ENCODE measurements at regions not wholly inside any gene's neighbourhood (a gene's known extent, or its start where the extent isn't known, plus 50 kb on each side); places are given as distances from the start of the nearest gene placed in this dataset.

DNA sequence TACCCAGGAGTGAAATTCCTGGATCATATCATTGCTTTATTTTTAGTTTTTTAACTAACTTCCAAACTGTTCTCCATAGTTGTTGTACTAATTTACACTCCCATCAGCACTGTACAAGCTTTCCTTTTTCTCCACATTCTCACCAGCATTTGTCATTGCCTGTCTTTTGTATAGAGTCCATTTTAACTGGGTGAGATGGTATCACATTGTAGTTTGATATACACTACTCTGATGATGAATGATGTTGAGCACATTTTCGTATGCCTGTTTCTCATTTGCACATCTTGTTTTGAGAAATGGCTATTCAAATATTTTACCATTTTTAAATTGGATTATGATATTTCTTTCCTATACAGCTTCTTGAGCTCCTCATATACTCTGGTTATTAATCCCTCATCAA, 1586.6 kb downstream of the SI start:
- no peak overlapping the region for H3K4me2 ChIP-seq (ENCODE audit: low read length)
- no peaks in the 10 kb centered on the region for H3F3A ChIP-seq (ENCODE audit: insufficient read depth, low read length)
- no peaks in the 10 kb centered on the region for H3K36me3 ChIP-seq (ENCODE audit: insufficient read depth, low read length)
- TF ChIP-seq EZH2 (IDR thresholded peaks at IDR 0.05; ENCODE audit: borderline replicate concordance, low read length) = no peak
- TF ChIP-seq, protein P1, sequence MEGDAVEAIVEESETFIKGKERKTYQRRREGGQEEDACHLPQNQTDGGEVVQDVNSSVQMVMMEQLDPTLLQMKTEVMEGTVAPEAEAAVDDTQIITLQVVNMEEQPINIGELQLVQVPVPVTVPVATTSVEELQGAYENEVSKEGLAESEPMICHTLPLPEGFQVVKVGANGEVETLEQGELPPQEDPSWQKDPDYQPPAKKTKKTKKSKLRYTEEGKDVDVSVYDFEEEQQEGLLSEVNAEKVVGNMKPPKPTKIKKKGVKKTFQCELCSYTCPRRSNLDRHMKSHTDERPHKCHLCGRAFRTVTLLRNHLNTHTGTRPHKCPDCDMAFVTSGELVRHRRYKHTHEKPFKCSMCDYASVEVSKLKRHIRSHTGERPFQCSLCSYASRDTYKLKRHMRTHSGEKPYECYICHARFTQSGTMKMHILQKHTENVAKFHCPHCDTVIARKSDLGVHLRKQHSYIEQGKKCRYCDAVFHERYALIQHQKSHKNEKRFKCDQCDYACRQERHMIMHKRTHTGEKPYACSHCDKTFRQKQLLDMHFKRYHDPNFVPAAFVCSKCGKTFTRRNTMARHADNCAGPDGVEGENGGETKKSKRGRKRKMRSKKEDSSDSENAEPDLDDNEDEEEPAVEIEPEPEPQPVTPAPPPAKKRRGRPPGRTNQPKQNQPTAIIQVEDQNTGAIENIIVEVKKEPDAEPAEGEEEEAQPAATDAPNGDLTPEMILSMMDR (IDR thresholded peaks at IDR 0.05; ENCODE audit: low read length) = no peak
- no peak overlapping the region for H2AFZ ChIP-seq (ENCODE audit: low read length)
- no peak overlapping the region for H3K27ac ChIP-seq (ENCODE audit: low read depth, low read length, poor library complexity, severe bottlenecking)
- H3K9me2 ChIP-seq (ENCODE audit: low read depth, low read length) = no peaks in the 10 kb centered on the region
- no peaks in the 10 kb centered on the region for H3K27me3 ChIP-seq (ENCODE audit: insufficient read depth, low read length)
- no peak overlapping the region for H3K9ac ChIP-seq (ENCODE audit: low read length)
- no peaks in the 10 kb centered on the region for H4K20me1 ChIP-seq (ENCODE audit: insufficient read depth, low read length)
- H3K4me3 ChIP-seq (ENCODE audit: low read depth, low read length, poor library complexity, severe bottlenecking) = no peak overlapping the region
- no peaks in the 10 kb centered on the region for H3K9me3 ChIP-seq (ENCODE audit: low read length)
- H3K79me2 ChIP-seq (ENCODE audit: insufficient read depth, low read length) = no peaks in the 10 kb centered on the region
- H3K4me1 ChIP-seq (ENCODE audit: insufficient read depth, low read length, severe bottlenecking) = no peaks in the 10 kb centered on the region

DNA sequence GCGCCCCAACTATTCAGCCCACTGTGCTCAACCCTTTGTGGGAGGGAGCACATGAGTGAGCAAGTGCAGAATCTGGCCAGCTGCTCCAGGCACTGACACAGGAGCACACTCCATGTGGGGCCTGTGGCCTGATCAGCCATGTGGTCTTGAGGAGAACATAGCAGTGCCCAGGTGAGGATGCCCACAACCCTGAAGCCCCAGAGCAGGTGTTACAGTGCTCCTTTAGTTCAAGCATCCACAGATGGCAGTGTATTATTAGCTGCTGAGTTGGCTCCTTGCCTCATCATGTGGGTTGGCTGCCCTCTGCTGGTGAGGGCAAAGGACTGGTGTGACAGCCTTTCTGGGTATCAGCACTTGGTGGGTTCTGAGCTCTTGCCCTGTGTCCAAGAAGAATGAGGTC, 1588.2 kb downstream of the SI start:
- Histone ChIP-seq H3K36me3 (ENCODE audit: insufficient read depth, low read length) (no peaks in the 10 kb centered on the region), H3K4me3 (ENCODE audit: low read depth, low read length, poor library complexity, severe bottlenecking) (no peak overlapping the region), H3K27me3 (ENCODE audit: insufficient read depth, low read length) (no peaks in the 10 kb centered on the region), H3K9me3 (ENCODE audit: low read length) (no peaks in the 10 kb centered on the region), H4K20me1 (ENCODE audit: insufficient read depth, low read length) (no peaks in the 10 kb centered on the region), H3K4me2 (ENCODE audit: low read length) (no peak overlapping the region), H2AFZ (ENCODE audit: low read length) (no peak overlapping the region), H3K4me1 (ENCODE audit: insufficient read depth, low read length, severe bottlenecking) (no peaks in the 10 kb centered on the region), H3K79me2 (ENCODE audit: insufficient read depth, low read length) (no peaks in the 10 kb centered on the region), H3K9ac (ENCODE audit: low read length) (no peak overlapping the region), H3K9me2 (ENCODE audit: low read depth, low read length) (no peaks in the 10 kb centered on the region), H3F3A (ENCODE audit: insufficient read depth, low read length) (no peaks in the 10 kb centered on the region), H3K27ac (ENCODE audit: low read depth, low read length, poor library complexity, severe bottlenecking) (no peak overlapping the region)
- TF ChIP-seq, protein P1 (IDR thresholded peaks at IDR 0.05; ENCODE audit: low read length) = peak; percentile 96
- no peak for TF ChIP-seq EZH2 (IDR thresholded peaks at IDR 0.05; ENCODE audit: borderline replicate concordance, low read length)

DNA sequence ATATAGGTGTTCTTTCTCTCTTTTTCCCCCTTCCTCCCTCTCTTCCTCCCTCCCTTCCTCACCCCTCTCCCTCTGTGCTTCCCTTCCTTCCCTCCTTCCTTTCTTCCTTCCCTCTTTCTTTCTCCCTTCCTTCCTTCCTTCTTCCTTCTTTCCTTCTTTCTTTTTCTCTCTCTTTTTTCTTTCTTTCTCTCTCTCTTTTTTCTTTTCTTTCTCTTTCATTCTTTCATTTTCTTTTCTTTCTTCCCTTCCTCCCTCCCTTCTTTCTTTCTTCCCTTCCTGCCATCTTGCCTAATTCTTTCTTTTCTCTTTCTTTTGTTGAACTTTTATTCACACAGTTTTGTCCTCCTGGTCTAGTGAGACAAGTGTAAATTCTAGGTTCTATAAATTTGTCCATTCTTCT, 1595.6 kb downstream of the SI start:
- Histone ChIP-seq H3K36me3 (ENCODE audit: insufficient read depth, low read length) (no peaks in the 10 kb centered on the region), H3K9me3 (ENCODE audit: low read length) (no peaks in the 10 kb centered on the region), H3K4me3 (ENCODE audit: low read depth, low read length, poor library complexity, severe bottlenecking) (no peak overlapping the region), H4K20me1 (ENCODE audit: insufficient read depth, low read length) (no peaks in the 10 kb centered on the region), H3K9ac (ENCODE audit: low read length) (no peak overlapping the region), H2AFZ (ENCODE audit: low read length) (no peak overlapping the region), H3F3A (ENCODE audit: insufficient read depth, low read length) (no peaks in the 10 kb centered on the region), H3K27ac (ENCODE audit: low read depth, low read length, poor library complexity, severe bottlenecking) (no peak overlapping the region), H3K4me1 (ENCODE audit: insufficient read depth, low read length, severe bottlenecking) (no peaks in the 10 kb centered on the region), H3K79me2 (ENCODE audit: insufficient read depth, low read length) (no peaks in the 10 kb centered on the region), H3K4me2 (ENCODE audit: low read length) (no peak overlapping the region), H3K27me3 (ENCODE audit: insufficient read depth, low read length) (no peaks in the 10 kb centered on the region), H3K9me2 (ENCODE audit: low read depth, low read length) (no peaks in the 10 kb centered on the region)
- TF ChIP-seq EZH2 (IDR thresholded peaks at IDR 0.05; ENCODE audit: borderline replicate concordance, low read length) = no peak
- TF ChIP-seq, protein P1 (IDR thresholded peaks at IDR 0.05; ENCODE audit: low read length) = no peak
